ENCODE measurements at regions not wholly inside any gene's neighbourhood (a gene's known extent, or its start where the extent isn't known, plus 50 kb on each side); places are given as distances from the start of the nearest gene placed in this dataset.
"Not testable (repeated sequence)": the region's sequence is repeated elsewhere in the genome, so short reads cannot be mapped to it uniquely, and the experiment has no call there.

DNA sequence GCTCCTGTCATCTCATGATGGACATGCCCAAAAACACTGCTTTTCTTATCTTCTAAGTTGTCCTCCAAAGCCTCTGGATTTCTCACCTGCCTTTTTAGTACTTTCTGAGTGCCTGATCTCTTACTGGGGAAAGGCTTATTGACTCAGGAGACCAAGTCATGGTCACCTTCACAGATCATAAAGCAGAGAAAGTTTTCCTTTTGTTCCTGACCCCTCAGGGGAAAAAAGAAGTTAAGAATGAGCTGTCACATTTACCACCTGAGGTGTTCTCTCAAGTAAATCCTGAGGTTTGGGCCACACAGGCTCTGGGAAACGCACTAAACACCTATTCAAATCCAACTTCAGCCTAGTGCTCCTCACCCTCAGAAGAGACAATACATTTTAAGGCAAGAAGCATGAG is 119.3 kb upstream of the ALG10B start:
- H3K27me3 ChIP-seq (ENCODE audit: control insufficient read depth in 2 of 2, insufficient read depth in 2 of 2, low read length in 2 of 2); H3K79me2 ChIP-seq (ENCODE audit: control insufficient read depth, insufficient read depth, low read length); dilution Hi-C loops (cut with MboI; ENCODE audit: extremely low pct_ligation_motif_present, low sequenced_read_pairs); H2AFZ ChIP-seq (ENCODE audit: low read depth, low read length); FAIRE-seq; H3K4me1 ChIP-seq (ENCODE audit: control insufficient read depth, extremely low read depth, insufficient read depth, low read length); H3K9me3 ChIP-seq (replicated peaks; ENCODE audit: control insufficient read depth, insufficient read depth, low read length); CTCF ChIA-PET; H3K4me2 ChIP-seq (ENCODE audit: insufficient read depth, low read length); H3K4me3 ChIP-seq (replicated peaks in 1 of 3; ENCODE audit: insufficient read depth in 1 of 3, low read depth in 1 of 3, low read length in 3 of 3); H4K20me1 ChIP-seq (replicated peaks; ENCODE audit: control insufficient read depth, extremely low read depth, insufficient read depth, low read length); DNase-seq (ENCODE audit: low read depth, low spot score); H3K9me1 ChIP-seq (replicated peaks; ENCODE audit: control insufficient read depth, extremely low read depth, insufficient read depth, low read length); H3K9ac ChIP-seq (replicated peaks; ENCODE audit: extremely low read depth, insufficient read depth, low read length); intact Hi-C loops (cut with micrococcal nuclease); H3K36me3 ChIP-seq (ENCODE audit: control insufficient read depth in 2 of 2, extremely low read depth in 1 of 2, insufficient read depth in 2 of 2, low read length in 2 of 2); H3K27ac ChIP-seq (ENCODE audit: insufficient read depth, low read depth, low read length); POLR2A ChIA-PET; BruUV-seq (replicated peaks): not testable (repeated sequence)

DNA sequence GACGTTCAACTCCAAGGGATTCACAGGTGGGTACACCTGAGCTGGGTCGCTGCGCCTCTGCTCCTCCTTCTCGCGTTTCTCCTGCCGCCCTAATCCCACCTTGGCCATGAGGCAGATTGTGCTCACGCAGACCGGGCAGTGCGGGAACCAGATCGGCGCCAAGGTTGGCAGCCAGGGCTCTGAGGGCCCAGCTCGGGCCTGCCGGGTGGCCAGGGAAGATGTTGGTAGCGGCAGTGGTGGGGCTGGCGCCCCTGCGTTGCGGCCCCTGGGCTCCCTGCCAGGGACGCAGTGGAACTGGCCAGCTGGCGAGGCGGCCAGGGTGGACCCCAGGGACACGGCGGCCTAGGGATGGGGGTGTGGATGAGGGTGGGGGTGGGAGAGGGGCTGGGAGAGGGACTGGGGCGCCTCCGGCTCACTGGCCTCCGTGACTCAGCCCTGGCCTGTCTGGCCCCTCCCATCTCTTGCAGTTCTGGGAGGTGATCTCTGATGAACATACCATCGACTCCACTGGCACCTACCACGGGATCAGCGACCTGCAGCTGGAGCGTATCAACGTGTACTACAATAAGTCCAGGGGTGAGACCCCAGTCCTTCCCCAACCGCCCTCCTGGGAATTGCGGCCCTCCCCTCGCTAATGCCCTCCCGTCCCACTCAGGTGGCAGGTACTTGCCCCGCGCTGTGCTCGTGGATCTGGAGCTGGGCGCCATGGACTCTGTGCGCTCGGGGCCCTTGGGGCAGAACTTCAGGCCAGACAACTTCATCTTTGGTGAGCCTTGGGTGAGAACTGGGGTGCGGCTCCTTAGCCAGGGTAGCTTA is 114.9 kb upstream of the ALG10B start:
- ChIA-PET CTCF (no interaction called here), POLR2A (no interaction called here)
- intact Hi-C loops (cut with micrococcal nuclease) (no loop called here), dilution Hi-C loops (cut with MboI; ENCODE audit: extremely low pct_ligation_motif_present, low sequenced_read_pairs) (no loop called here)
- H3K4me2 ChIP-seq (ENCODE audit: insufficient read depth, low read length): no peak overlapping the region
- no peaks in the 10 kb centered on the region for H3K79me2 ChIP-seq (ENCODE audit: control insufficient read depth, insufficient read depth, low read length)
- H3K9me1 ChIP-seq (replicated peaks; ENCODE audit: control insufficient read depth, extremely low read depth, insufficient read depth, low read length): no peaks in the 10 kb centered on the region
- H3K9ac ChIP-seq (replicated peaks; ENCODE audit: extremely low read depth, insufficient read depth, low read length): no peak overlapping the region
- no TSS peak for BruUV-seq (replicated peaks)
- TF ChIP-seq EZH2 (IDR thresholded peaks at IDR 0.05; ENCODE audit: borderline replicate concordance, low read depth, low read length, severe bottlenecking): no peak
- TF ChIP-seq, protein P1, sequence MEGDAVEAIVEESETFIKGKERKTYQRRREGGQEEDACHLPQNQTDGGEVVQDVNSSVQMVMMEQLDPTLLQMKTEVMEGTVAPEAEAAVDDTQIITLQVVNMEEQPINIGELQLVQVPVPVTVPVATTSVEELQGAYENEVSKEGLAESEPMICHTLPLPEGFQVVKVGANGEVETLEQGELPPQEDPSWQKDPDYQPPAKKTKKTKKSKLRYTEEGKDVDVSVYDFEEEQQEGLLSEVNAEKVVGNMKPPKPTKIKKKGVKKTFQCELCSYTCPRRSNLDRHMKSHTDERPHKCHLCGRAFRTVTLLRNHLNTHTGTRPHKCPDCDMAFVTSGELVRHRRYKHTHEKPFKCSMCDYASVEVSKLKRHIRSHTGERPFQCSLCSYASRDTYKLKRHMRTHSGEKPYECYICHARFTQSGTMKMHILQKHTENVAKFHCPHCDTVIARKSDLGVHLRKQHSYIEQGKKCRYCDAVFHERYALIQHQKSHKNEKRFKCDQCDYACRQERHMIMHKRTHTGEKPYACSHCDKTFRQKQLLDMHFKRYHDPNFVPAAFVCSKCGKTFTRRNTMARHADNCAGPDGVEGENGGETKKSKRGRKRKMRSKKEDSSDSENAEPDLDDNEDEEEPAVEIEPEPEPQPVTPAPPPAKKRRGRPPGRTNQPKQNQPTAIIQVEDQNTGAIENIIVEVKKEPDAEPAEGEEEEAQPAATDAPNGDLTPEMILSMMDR (IDR thresholded peaks at IDR 0.05; ENCODE audit: extremely low read depth in 1 of 2, insufficient read depth in 1 of 2, low read depth in 1 of 2, low read length in 2 of 2): no peak
- TF ChIP-seq, protein P2, sequence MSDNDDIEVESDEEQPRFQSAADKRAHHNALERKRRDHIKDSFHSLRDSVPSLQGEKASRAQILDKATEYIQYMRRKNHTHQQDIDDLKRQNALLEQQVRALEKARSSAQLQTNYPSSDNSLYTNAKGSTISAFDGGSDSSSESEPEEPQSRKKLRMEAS (IDR thresholded peaks at IDR 0.05; ENCODE audit: insufficient read depth, insufficient read length): no peak
- no peak for TF ChIP-seq GATA2 (IDR thresholded peaks at IDR 0.05; ENCODE audit: insufficient read depth, insufficient read length, low read depth, low read length)
- no peak for TF ChIP-seq FOS (IDR thresholded peaks at IDR 0.05; ENCODE audit: borderline replicate concordance, insufficient read depth, low read length)
- TF ChIP-seq POLR2AphosphoS5 (IDR thresholded peaks at IDR 0.05; ENCODE audit: insufficient read depth, low read depth, low read length): no peak
- TF ChIP-seq MYC (IDR thresholded peaks at IDR 0.05; ENCODE audit: low read depth, low read length): no peak
- no peak for TF ChIP-seq POLR2A (IDR thresholded peaks at IDR 0.05; ENCODE audit: low read depth, low read length)
- no peak for TF ChIP-seq JUN (IDR thresholded peaks at IDR 0.05; ENCODE audit: borderline replicate concordance, insufficient read depth, insufficient read length, low read depth)
- no peaks in the 10 kb centered on the region for H3K27me3 ChIP-seq (ENCODE audit: control insufficient read depth in 2 of 2, insufficient read depth in 2 of 2, low read length in 2 of 2)
- no peak for DNase-seq (ENCODE audit: low read depth, low spot score)
- H3K36me3 ChIP-seq (ENCODE audit: control insufficient read depth in 2 of 2, extremely low read depth in 1 of 2, insufficient read depth in 2 of 2, low read length in 2 of 2): no peaks in the 10 kb centered on the region
- no peaks in the 10 kb centered on the region for H3K4me1 ChIP-seq (ENCODE audit: control insufficient read depth, extremely low read depth, insufficient read depth, low read length)
- FAIRE-seq: no peak
- no peak overlapping the region for H2AFZ ChIP-seq (ENCODE audit: low read depth, low read length)
- H3K27ac ChIP-seq (ENCODE audit: insufficient read depth, low read depth, low read length): no peak overlapping the region
- H3K9me3 ChIP-seq (replicated peaks; ENCODE audit: control insufficient read depth, insufficient read depth, low read length): peaks cover 2% of the 10 kb centered on the region
- H3K4me3 ChIP-seq (replicated peaks in 1 of 3; ENCODE audit: insufficient read depth in 1 of 3, low read depth in 1 of 3, low read length in 3 of 3): no peak overlapping the region
- no peaks in the 10 kb centered on the region for H4K20me1 ChIP-seq (replicated peaks; ENCODE audit: control insufficient read depth, extremely low read depth, insufficient read depth, low read length)
